Peyer's patch (tissue), 4 donors: ENCODE measurements at regions not wholly inside any gene's neighbourhood (a gene's known extent, or its start where the extent isn't known, plus 50 kb on each side); places are given as distances from the start of the nearest gene placed in this dataset.

ENCODE experiments used
- DNase-seq, 3 donors: peaks; one replicate each; pipeline ENCODE4 v3.0.0-alpha.2; 2017 to 2019
- H3K27ac ChIP-seq, 4 donors: fragments of 200-600 bp; sonication (generic); one replicate each; pipeline ENCODE4 v1.5.1; 2016 to 2019
- H3K27me3 ChIP-seq, 2 donors: fragments of 200-600 bp; sonication (generic); one replicate each; pipeline ENCODE4 v1.5.1; 2019
- H3K36me3 ChIP-seq, 3 donors: fragments of 200-600 bp; sonication (generic); one replicate each; pipeline ENCODE4 v1.5.1; 2016 to 2019
- H3K4me1 ChIP-seq, 4 donors: fragments of 200-600 bp; sonication (generic); one replicate each; pipeline ENCODE4 v1.5.1; 2016 to 2019
- H3K4me3 ChIP-seq, 4 donors: fragments of 200-600 bp; sonication (generic); 1 replicate in 3 of 4; 2 replicates in 1 of 4; pipeline ENCODE4 v1.5.1; 2016 to 2019; ENCODE audit warnings: mild to moderate bottlenecking in 1 of 4
- H3K9me3 ChIP-seq, 4 donors: fragments of 200-600 bp; sonication (generic); one replicate each; pipeline ENCODE4 v1.5.1; 2016 to 2019; ENCODE audit warnings: mild to moderate bottlenecking in 1 of 4
- POLR2A ChIP-seq, 2 donors: fragments of 450-650 bp; IDR thresholded peaks; one replicate each; pipeline ENCODE4 v1.5.1; 2017; ENCODE audit warnings: antibody characterized with exemption in 2 of 2, mild to moderate bottlenecking in 2 of 2, moderate library complexity in 2 of 2
- TF ChIP-seq, protein P1 (sequence below), 6 experiments: fragments of 450-650 bp in 4 of 6; fragments of 200-600 bp in 2 of 6; sonication (generic) in 1 of 6; IDR thresholded peaks; one replicate each; pipeline ENCODE4 v1.5.1; 2017 to 2019; ENCODE audit warnings: antibody characterized with exemption in 6 of 6, mild to moderate bottlenecking in 3 of 6, moderate library complexity in 1 of 6

DNA sequence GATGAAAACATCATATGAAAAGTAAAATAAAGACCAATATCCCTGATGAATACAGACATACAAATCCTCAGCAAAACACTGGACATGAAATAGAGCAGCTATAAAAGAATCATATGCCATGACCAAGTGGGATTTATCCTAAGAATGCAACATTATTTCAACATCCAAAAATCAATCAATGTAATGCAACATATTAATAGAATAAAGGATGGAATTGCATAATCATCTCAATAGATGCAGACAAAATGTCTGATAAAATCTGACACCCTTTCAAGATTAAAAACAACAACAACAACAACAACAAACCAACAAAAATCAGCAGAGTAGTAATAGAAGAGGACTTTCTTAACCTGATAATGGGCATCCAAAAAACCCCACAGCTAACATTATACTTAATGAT lies 63.8 kb upstream of the IL1R1 start:
- no peak for TF ChIP-seq POLR2A (IDR thresholded peaks at IDR 0.05)
- DNase-seq = no peak

DNA sequence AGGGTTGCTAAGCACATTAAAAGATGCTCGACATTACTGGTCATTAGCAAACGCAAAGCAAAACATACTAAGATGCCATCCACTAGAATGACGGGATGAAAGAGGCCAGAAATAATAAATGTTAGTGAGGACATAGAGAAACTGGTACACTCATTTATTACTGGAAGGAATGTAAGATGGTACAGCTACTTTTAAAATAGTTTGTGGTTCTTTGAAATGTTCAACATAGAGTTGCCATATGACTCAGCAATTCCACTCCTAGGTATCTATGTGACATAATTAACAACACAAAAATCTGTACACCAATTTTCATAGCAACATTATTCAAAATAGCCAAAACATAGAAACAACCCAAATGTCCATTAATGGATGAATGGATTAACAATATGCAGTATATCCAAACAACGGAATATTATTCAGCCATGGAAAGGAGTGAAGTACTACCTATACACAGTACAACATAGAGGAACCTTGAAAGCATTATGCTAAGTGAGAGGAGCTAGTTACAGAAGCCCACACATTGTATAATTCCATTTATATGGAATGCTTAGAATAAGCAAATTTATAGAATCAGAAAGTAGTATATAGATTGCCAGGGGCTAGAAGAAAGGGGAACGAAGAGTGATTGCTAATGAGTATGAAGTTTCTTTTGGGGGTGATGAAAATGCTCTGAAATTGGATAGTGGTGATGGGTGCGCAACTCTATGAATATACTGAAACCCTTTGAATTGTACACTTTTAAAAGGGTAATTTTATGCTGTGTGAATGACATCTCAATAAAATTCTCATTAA lies 61.9 kb upstream of the IL1R1 start:
- Histone ChIP-seq H3K36me3 (no peaks in the 10 kb centered on the region), H3K27me3 (no peaks in the 10 kb centered on the region), H3K4me3 (no peak overlapping the region), H3K9me3 (no peaks in the 10 kb centered on the region), H3K4me1 (peaks cover 0 to 9% (median 0%) of the 10 kb centered on the region in 4 donors), H3K27ac (no peak overlapping the region)
- DNase-seq = no peak
- TF ChIP-seq, protein P1, sequence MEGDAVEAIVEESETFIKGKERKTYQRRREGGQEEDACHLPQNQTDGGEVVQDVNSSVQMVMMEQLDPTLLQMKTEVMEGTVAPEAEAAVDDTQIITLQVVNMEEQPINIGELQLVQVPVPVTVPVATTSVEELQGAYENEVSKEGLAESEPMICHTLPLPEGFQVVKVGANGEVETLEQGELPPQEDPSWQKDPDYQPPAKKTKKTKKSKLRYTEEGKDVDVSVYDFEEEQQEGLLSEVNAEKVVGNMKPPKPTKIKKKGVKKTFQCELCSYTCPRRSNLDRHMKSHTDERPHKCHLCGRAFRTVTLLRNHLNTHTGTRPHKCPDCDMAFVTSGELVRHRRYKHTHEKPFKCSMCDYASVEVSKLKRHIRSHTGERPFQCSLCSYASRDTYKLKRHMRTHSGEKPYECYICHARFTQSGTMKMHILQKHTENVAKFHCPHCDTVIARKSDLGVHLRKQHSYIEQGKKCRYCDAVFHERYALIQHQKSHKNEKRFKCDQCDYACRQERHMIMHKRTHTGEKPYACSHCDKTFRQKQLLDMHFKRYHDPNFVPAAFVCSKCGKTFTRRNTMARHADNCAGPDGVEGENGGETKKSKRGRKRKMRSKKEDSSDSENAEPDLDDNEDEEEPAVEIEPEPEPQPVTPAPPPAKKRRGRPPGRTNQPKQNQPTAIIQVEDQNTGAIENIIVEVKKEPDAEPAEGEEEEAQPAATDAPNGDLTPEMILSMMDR (IDR thresholded peaks at IDR 0.05) = no peak
- TF ChIP-seq POLR2A (IDR thresholded peaks at IDR 0.05) = no peak

More for the DNA sequence above, 63.8 kb upstream of the IL1R1 start:
- Histone ChIP-seq H3K4me3 (no peak overlapping the region), H3K27me3 (no peaks in the 10 kb centered on the region), H3K4me1 (peaks cover 0 to 9% (median 0%) of the 10 kb centered on the region in 4 donors), H3K27ac (no peak overlapping the region), H3K9me3 (no peaks in the 10 kb centered on the region), H3K36me3 (no peaks in the 10 kb centered on the region)

DNA sequence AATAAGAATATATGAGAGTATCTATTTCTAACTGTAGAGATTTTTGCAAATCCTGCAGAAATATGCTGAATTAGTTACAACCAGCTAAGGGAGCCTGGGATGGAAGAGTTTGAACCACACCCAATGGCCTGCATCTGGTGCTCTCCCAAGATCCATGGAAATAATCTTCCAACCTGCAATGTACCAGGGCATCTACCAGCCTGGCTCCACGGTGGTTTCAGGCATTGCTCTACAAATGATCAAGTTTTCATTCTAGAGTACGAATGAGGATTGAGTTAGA lies 61.4 kb upstream of the IL1R1 start:
- H3K27me3 ChIP-seq = no peaks in the 10 kb centered on the region
- no peak overlapping the region for H3K4me3 ChIP-seq
- peaks cover 0 to 9% (median 0%) of the 10 kb centered on the region in 4 donors for H3K4me1 ChIP-seq

DNA sequence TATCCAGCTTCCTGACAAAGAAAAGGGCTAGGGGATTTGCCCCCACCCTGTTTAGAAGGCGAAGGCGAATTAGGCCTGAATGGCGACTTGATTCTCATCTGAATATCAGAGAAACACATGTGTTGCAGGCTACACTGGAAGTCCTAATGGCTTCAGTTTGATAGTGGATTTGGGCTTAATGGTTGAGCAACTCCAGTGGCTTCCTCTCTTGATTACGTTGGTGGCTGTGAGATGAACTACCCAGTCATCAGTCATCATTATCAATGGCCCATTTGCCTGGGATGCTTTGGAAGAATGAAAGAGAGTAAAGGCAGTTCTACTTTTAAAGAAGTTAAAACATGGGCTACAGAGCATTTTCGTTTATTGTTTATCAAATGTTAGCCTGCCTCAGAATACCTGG lies 60.9 kb upstream of the IL1R1 start:
- Histone ChIP-seq H3K9me3 (no peaks in the 10 kb centered on the region), H3K4me3 (no peak overlapping the region), H3K27me3 (no peaks in the 10 kb centered on the region), H3K4me1 (peaks cover 0 to 9% (median 0%) of the 10 kb centered on the region in 4 donors), H3K36me3 (no peaks in the 10 kb centered on the region), H3K27ac (peak overlapping the region in 2 of 4 donors; percentile 44 to 71)
- TF ChIP-seq, protein P1 (IDR thresholded peaks at IDR 0.05) = no peak
- no peak for TF ChIP-seq POLR2A (IDR thresholded peaks at IDR 0.05)
- DNase-seq = no peak

More for the DNA sequence above, 61.4 kb upstream of the IL1R1 start:
- peak overlapping the region in 1 of 4 donors; percentile 44 for H3K27ac ChIP-seq
- H3K9me3 ChIP-seq = no peaks in the 10 kb centered on the region
- DNase-seq = no peak
- H3K36me3 ChIP-seq = no peaks in the 10 kb centered on the region
- TF ChIP-seq, protein P1 (IDR thresholded peaks at IDR 0.05) = no peak
- no peak for TF ChIP-seq POLR2A (IDR thresholded peaks at IDR 0.05)

DNA sequence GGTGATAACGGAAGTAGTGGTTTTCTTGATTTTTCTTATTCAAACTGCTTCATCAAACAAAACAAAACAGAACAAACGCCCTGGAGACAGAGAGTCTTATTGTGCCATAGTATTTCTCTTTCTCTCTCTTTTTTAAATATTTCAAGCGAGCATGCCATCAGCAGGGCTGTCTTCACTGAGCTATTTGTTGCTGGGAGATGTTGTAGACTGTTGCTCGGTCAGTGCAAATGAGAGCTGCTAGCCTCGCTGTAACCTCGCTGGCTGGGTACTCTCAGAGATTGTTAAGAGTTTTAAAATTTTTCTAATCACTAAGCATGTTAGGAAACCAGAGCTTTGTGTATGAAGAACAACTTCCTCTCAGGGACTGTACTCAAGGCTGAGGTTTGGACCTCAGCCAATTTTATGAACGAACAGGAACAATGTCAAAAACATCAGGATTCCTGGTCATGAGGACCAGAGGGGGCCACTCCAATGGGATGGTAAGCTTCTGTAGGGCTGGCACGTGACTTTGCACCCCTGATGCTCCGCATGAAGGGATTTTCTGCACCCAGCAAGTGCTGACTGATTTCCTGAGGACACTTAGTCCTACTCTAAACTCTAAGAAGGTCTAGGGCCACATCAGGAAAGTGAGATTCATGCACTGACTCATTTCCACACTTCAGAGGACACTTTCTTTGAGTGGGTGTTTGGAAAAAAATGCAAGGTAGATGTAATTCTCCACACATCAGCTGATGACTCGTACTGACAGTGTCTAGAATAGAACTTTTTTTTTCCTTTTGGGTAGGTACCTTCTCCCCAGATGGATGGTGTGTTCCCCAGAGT lies 59.8 kb upstream of the IL1R1 start:
- peaks cover 0 to 9% (median 0%) of the 10 kb centered on the region in 4 donors for H3K4me1 ChIP-seq
- no peaks in the 10 kb centered on the region for H3K9me3 ChIP-seq
- H3K36me3 ChIP-seq = no peaks in the 10 kb centered on the region
- peak in 1 of 3 donors; percentile 64 for DNase-seq
- TF ChIP-seq POLR2A (IDR thresholded peaks at IDR 0.05) = no peak
- TF ChIP-seq, protein P1 (IDR thresholded peaks at IDR 0.05) = no peak
- no peaks in the 10 kb centered on the region for H3K27me3 ChIP-seq
- no peak overlapping the region for H3K4me3 ChIP-seq
- H3K27ac ChIP-seq = peak overlapping the region; percentile 15 to 71 (median 44)

DNA sequence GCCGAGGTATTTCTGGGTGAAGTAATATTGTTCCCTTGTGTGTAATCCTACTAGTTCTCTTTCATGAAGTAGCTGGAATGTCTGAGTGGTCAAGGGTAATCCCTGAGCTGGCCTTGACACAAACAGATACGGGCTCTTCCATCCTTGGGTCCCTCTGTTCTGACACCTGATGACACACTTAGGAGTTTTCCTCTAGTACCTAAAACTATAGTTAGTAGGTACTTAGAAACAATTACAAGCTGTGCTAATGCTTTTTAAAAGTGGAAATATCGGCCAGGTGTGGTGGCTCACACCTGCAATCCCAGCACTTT lies 59.2 kb upstream of the IL1R1 start:
- Histone ChIP-seq H3K27ac (peak overlapping the region in 3 of 4 donors; percentile 15 to 71 (median 71)), H3K27me3 (no peaks in the 10 kb centered on the region), H3K4me1 (peaks cover 0 to 9% (median 0%) of the 10 kb centered on the region in 4 donors), H3K36me3 (no peaks in the 10 kb centered on the region), H3K4me3 (no peak overlapping the region), H3K9me3 (no peaks in the 10 kb centered on the region)
- TF ChIP-seq POLR2A (IDR thresholded peaks at IDR 0.05) = no peak
- DNase-seq = no peak
